Bronchial epithelial cell (primary cell): ENCODE measurements at regions not wholly inside any gene's neighbourhood (a gene's known extent, or its start where the extent isn't known, plus 50 kb on each side); places are given as distances from the start of the nearest gene placed in this dataset.

Experiments used
- DNase-seq: peaks from one replicate; pipeline ENCODE4 v3.0.0-alpha.2; 2010; ENCODE audit warnings: low read depth
- FAIRE-seq: peaks from 2 replicates; lab custom pipeline; 2011; peaks lifted over from hg19 to GRCh38; lab: Jason Lieb, UNC
- H3K27me3 ChIP-seq: 2 replicates; pipeline ENCODE4 v1.5.1; 2011; ENCODE audit warnings: low read length; ENCODE audit not compliant: control insufficient read depth, insufficient read depth
- H3K36me3 ChIP-seq: 2 replicates; pipeline ENCODE4 v1.5.1; 2011; ENCODE audit warnings: low read length; ENCODE audit not compliant: control insufficient read depth, insufficient read depth
- H3K4me3 ChIP-seq: 2 replicates; pipeline ENCODE4 v1.5.1; 2011; ENCODE audit warnings: mild to moderate bottlenecking, low read depth, low read length, control low read depth
- CTCF ChIP-seq: IDR thresholded peaks from 2 replicates; pipeline ENCODE4 v1.5.1; 2011; ENCODE audit warnings: mild to moderate bottlenecking, moderate library complexity, low read length, control low read depth, inconsistent platforms; ENCODE audit not compliant: insufficient read depth, severe bottlenecking

DNA sequence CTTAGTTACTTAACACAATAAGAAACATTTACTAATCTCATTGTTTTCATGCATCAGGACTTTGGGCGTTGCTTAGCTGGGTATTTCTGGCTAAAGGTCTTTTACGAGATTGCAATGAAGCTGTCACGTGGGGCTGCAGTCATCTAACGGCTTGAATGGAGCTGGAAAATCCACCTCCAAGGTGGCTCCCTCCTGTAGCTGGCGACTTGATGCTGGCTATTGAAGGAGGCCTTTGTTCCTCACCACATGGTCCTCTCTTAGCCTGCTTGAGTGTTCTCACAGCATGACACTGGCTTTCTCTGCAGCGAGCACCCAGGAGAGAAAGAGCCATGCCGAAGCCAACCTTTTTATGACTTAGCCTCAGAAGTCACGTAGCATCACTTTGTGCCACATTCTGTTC, 92.0 kb downstream of the NHLRC3 start:
- no peak for TF ChIP-seq CTCF
- FAIRE-seq (no peak), DNase-seq (no peak)
- no peak overlapping the region for H3K4me3 ChIP-seq
- peaks cover 6% of the 10 kb centered on the region for H3K27me3 ChIP-seq
- no peaks in the 10 kb centered on the region for H3K36me3 ChIP-seq

GRCh38 chr13:39132286-39133230, 94.3 kb downstream of the NHLRC3 start:
- DNase-seq = peak; percentile 56
- no peak overlapping the region for H3K4me3 ChIP-seq
- no peak for TF ChIP-seq CTCF
- no peaks in the 10 kb centered on the region for H3K27me3 ChIP-seq
- FAIRE-seq = no peak
- H3K36me3 ChIP-seq = no peaks in the 10 kb centered on the region

DNA sequence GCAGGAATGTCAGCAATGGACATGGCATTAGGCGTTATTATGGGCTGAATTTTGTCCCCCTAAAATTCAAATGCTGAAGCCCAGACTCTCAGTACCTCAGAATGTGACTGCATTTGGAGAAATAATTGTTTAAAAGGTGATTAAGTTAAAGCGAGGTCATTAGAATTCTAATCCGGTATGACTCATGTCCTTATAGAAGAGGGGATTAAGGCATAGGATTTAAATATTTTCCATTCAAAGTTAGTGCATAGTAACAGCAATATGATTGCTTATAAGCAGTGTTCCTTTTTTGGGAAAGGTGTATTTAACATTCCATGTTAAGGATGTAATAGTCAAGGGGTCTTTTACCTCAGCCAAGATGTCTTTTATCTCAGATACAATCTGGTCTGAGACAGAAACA, 95.5 kb downstream of the NHLRC3 start:
- Histone ChIP-seq H3K4me3 (no peak overlapping the region), H3K27me3 (no peaks in the 10 kb centered on the region), H3K36me3 (no peaks in the 10 kb centered on the region)
- no peak for FAIRE-seq
- TF ChIP-seq CTCF = no peak
- DNase-seq = no peak

GRCh38 chr13:39134574-39134973, 96.3 kb downstream of the NHLRC3 start:
- no peak for DNase-seq
- Histone ChIP-seq H3K4me3 (no peak overlapping the region), H3K36me3 (no peaks in the 10 kb centered on the region), H3K27me3 (no peaks in the 10 kb centered on the region)
- FAIRE-seq = no peak
- no peak for TF ChIP-seq CTCF

- no peaks in the 10 kb centered on the region for H3K36me3 ChIP-seq
- TF ChIP-seq CTCF = no peak
- FAIRE-seq = no peak
- no peak for DNase-seq
- no peak overlapping the region for H3K4me3 ChIP-seq
- H3K27me3 ChIP-seq = no peaks in the 10 kb centered on the region
These were observed 106.1 kb downstream of the NHLRC3 start for GRCh38 chr13:39144391-39144790.
